Neuronal stem cell (in vitro differentiated cells): ENCODE measurements at regions not wholly inside any gene's neighbourhood (a gene's known extent, or its start where the extent isn't known, plus 50 kb on each side); places are given as distances from the start of the nearest gene placed in this dataset.
A peak's percentile ranks its signal among the peaks of the same experiment; 100 is the strongest.

Experiments
- DNase-seq: peaks from one replicate; pipeline ENCODE4 v3.0.0-alpha.2; 2013; ENCODE audit warnings: low spot score
- H2AFZ ChIP-seq: one replicate; pipeline ENCODE4 v1.6.1; 2013; ENCODE audit warnings: mild to moderate bottlenecking, low read length, inconsistent platforms
- H2AK5ac ChIP-seq: 2 replicates; pipeline ENCODE4 v1.6.1; 2013; ENCODE audit warnings: low read depth, mild to moderate bottlenecking, inconsistent platforms, low read length, moderate library complexity, mixed read lengths
- H2BK120ac ChIP-seq: 2 replicates; pipeline ENCODE4 v1.6.1; 2013; ENCODE audit warnings: low read depth, mild to moderate bottlenecking, inconsistent platforms, low read length, moderate library complexity, mixed read lengths
- H2BK12ac ChIP-seq: one replicate; pipeline ENCODE4 v1.6.1; 2013; ENCODE audit warnings: low read length, inconsistent platforms
- H2BK15ac ChIP-seq: 2 replicates; pipeline ENCODE4 v1.6.1; 2013; ENCODE audit warnings: mild to moderate bottlenecking, low read length, inconsistent platforms, mixed read lengths
- H2BK5ac ChIP-seq: one replicate; pipeline ENCODE4 v1.6.1; 2013; ENCODE audit warnings: inconsistent platforms, mild to moderate bottlenecking, low read length, moderate library complexity
- H3K14ac ChIP-seq: one replicate; pipeline ENCODE4 v1.6.1; 2013; ENCODE audit warnings: low read length, inconsistent platforms
- H3K18ac ChIP-seq: 2 replicates; pipeline ENCODE4 v1.6.1; 2013; ENCODE audit warnings: low read length, inconsistent platforms
- H3K23ac ChIP-seq: 2 replicates; pipeline ENCODE4 v1.6.1; 2013; ENCODE audit warnings: low read depth, mild to moderate bottlenecking, mixed read lengths, low read length, inconsistent platforms; ENCODE audit not compliant: poor library complexity
- H3K27ac ChIP-seq: replicated peaks from 3 replicates; pipeline ENCODE4 v1.5.1; 2013; ENCODE audit warnings: low read length, inconsistent platforms
- H3K27me3 ChIP-seq, 3 experiments: 2 replicates each; pipeline ENCODE4 v1.6.1; 2013; ENCODE audit warnings: low read length in 3 of 3, mild to moderate bottlenecking in 2 of 3, inconsistent platforms in 1 of 3, low read depth in 1 of 3, mixed read lengths in 1 of 3, moderate library complexity in 1 of 3; ENCODE audit not compliant: control insufficient read depth in 3 of 3, insufficient read depth in 3 of 3
- H3K36me3 ChIP-seq, 2 donors: replicated peaks in 1 of 2; 2 replicates each; pipeline ENCODE4 v1.6.1; 2013; ENCODE audit warnings: low read length in 2 of 2; ENCODE audit not compliant: control insufficient read depth in 2 of 2, insufficient read depth in 2 of 2
- H3K4ac ChIP-seq: 2 replicates; pipeline ENCODE4 v1.6.1; 2013; ENCODE audit warnings: inconsistent platforms, mild to moderate bottlenecking, low read length, moderate library complexity
- H3K4me1 ChIP-seq, 2 donors: 1 replicate in 1 of 2; 2 replicates in 1 of 2; pipeline ENCODE4 v1.6.1; 2013; ENCODE audit warnings: low read length in 2 of 2, low read depth in 1 of 2; ENCODE audit not compliant: control insufficient read depth in 2 of 2, insufficient read depth in 1 of 2
- H3K4me2 ChIP-seq: one replicate; pipeline ENCODE4 v1.6.1; 2013; ENCODE audit warnings: mild to moderate bottlenecking, low read length, inconsistent platforms; ENCODE audit not compliant: insufficient read depth, poor library complexity, severe bottlenecking
- H3K4me3 ChIP-seq, 2 donors: 2 replicates each; pipeline ENCODE4 v1.5.1; 2013; ENCODE audit warnings: low read length in 2 of 2, mild to moderate bottlenecking in 2 of 2, inconsistent platforms in 1 of 2, moderate library complexity in 1 of 2
- H3K79me1 ChIP-seq: one replicate; pipeline ENCODE4 v1.6.1; 2013; ENCODE audit warnings: low read depth, mild to moderate bottlenecking, inconsistent platforms, low read length, moderate library complexity
- H3K9ac ChIP-seq: one replicate; pipeline ENCODE4 v1.6.1; 2013; ENCODE audit warnings: mild to moderate bottlenecking, low read depth, low read length, inconsistent platforms; ENCODE audit not compliant: poor library complexity
- H3K9me3 ChIP-seq, 2 donors: replicated peaks in 1 of 2; 2 replicates each; pipeline versions ENCODE3 to v1.6.1; 2013; ENCODE audit warnings: low read length in 2 of 2, mild to moderate bottlenecking in 2 of 2, inconsistent platforms in 1 of 2, low read depth in 1 of 2, mixed read lengths in 1 of 2, moderate library complexity in 1 of 2; ENCODE audit not compliant: control insufficient read depth in 2 of 2, insufficient read depth in 1 of 2
- H4K8ac ChIP-seq: one replicate; pipeline ENCODE4 v1.6.1; 2013; ENCODE audit warnings: low read depth, mild to moderate bottlenecking, inconsistent platforms, low read length, moderate library complexity
- H4K91ac ChIP-seq: one replicate; pipeline ENCODE4 v1.6.1; 2013; ENCODE audit warnings: low read length, low read depth, mild to moderate bottlenecking, inconsistent platforms; ENCODE audit not compliant: poor library complexity
- WGBS, 2 donors: extraction: QIAGEN DNeasy Blood & Tissue Kit; methylation state at CpG; one replicate each; pipeline ENCODE4 v1.1.7; 2013; ENCODE audit warnings: missing lambda C conversion rate in 2 of 2, mixed read lengths in 1 of 2; ENCODE audit not compliant: insufficient read length in 2 of 2, insufficient replicate concordance in 1 of 2; ENCODE audit errors: extremely low coverage in 2 of 2; 5-methylcytosine and 5-hydroxymethylcytosine counted together

- peak overlapping the region; percentile 85 for H2BK5ac ChIP-seq
- H3K4me2 ChIP-seq, result no peak overlapping the region
- peak overlapping the region; percentile 70 for H2AFZ ChIP-seq
- DNase-seq, result peak; percentile 31
- no peak overlapping the region for H3K9ac ChIP-seq
- peak overlapping the region; percentile 97 for H2BK15ac ChIP-seq
- no peaks in the 10 kb centered on the region for H3K9me3 ChIP-seq
- no peaks in the 10 kb centered on the region for H3K36me3 ChIP-seq
- H2AK5ac ChIP-seq, result peak overlapping the region; percentile 53
- H3K4ac ChIP-seq, result no peak overlapping the region
- H3K4me3 ChIP-seq, result peak overlapping the region in 1 of 2 donors; percentile 23
- H3K23ac ChIP-seq, result no peak overlapping the region
- H2BK120ac ChIP-seq, result peak overlapping the region; percentile 56
- H3K4me1 ChIP-seq, result peaks cover 20 to 32% of the 10 kb centered on the region in 2 donors
- peaks cover 0 to 25% (median 0%) of the 10 kb centered on the region in 3 experiments for H3K27me3 ChIP-seq
- peak overlapping the region; percentile 93 for H3K18ac ChIP-seq
- no CpG with 5 or more reads among the region's 23 CpGs for WGBS, 2 donors
- H4K8ac ChIP-seq, result no peak overlapping the region
- no peaks in the 10 kb centered on the region for H3K79me1 ChIP-seq
- no peak overlapping the region for H4K91ac ChIP-seq
- peak overlapping the region; percentile 75 for H2BK12ac ChIP-seq
- H3K14ac ChIP-seq, result no peak overlapping the region
- H3K27ac ChIP-seq, result peak overlapping the region; percentile 50
Measured at GRCh38 chr11:134532131-134532920, 120.3 kb upstream of the B3GAT1 start.

- peak overlapping the region; percentile 85 for H2BK5ac ChIP-seq
- no CpG with 5 or more reads among the region's 23 CpGs for WGBS, 2 donors
Measured at GRCh38 chr11:134531327-134532130, 119.5 kb upstream of the B3GAT1 start.

DNA sequence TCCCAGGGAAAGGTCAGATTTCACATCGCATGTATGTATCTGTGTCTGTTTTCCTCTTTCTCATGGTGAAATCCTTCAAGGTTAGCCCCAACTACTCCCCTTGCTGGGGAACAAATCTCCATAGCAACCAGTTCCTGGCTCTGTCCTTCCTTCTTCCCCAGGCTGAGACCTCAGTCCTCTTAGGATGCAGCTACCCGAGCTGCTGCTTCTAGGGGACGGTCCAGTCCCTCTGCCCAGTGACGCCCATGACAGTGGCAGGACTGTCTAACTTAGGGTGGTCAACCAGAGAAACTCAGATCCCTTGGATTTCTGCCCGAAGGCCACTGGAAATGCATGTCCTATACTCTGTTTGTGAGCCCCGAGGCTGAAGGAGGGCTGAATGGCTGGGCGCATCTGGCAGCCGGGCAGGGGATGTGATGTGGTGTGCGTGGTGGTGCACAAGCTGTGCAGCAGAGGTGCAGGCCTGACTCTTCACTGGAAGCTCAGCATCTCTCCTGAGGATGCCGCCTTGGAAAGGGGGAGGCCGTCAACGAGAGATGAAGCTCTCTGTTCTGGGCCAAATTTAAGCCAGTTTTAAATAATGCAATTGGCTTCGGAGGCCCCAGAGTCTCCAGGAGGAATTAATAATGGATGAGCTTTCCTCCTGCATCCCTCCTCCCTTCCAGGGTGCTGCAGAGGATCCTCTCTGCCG lies 118.7 kb upstream of the B3GAT1 start:
- Histone ChIP-seq H2AK5ac (peak overlapping the region; percentile 66), H4K91ac (no peak overlapping the region), H3K14ac (no peak overlapping the region), H2BK15ac (peak overlapping the region; percentile 79), H3K9me3 (no peaks in the 10 kb centered on the region), H3K79me1 (no peaks in the 10 kb centered on the region), H2BK12ac (no peak overlapping the region), H3K36me3 (no peaks in the 10 kb centered on the region), H2BK5ac (peak overlapping the region; percentile 85), H4K8ac (no peak overlapping the region), H3K4me3 (no peak overlapping the region), H3K9ac (peak overlapping the region; percentile 27), H3K27ac (no peak overlapping the region), H3K4me1 (peaks cover 20 to 32% of the 10 kb centered on the region in 2 donors), H3K27me3 (peaks cover 0 to 22% (median 0%) of the 10 kb centered on the region in 3 experiments), H3K18ac (peak overlapping the region; percentile 92), H2BK120ac (no peak overlapping the region), H3K4me2 (no peak overlapping the region), H3K4ac (no peak overlapping the region), H2AFZ (peak overlapping the region; percentile 59), H3K23ac (peak overlapping the region; percentile 51)
- WGBS, 2 donors, result no CpG with 5 or more reads among the region's 14 CpGs
- no peak for DNase-seq

More at GRCh38 chr11:134531327-134532130, 119.5 kb upstream of the B3GAT1 start:
- Histone ChIP-seq H2BK15ac (peak overlapping the region; percentile 79), H3K4me2 (no peak overlapping the region), H3K23ac (peak overlapping the region; percentile 51), H3K9ac (no peak overlapping the region), H3K27ac (peak overlapping the region; percentile 50), H3K18ac (peak overlapping the region; percentile 89), H3K4me1 (peaks cover 20 to 32% of the 10 kb centered on the region in 2 donors), H2AK5ac (peak overlapping the region; percentile 66), H3K79me1 (no peaks in the 10 kb centered on the region), H4K8ac (no peak overlapping the region), H3K36me3 (no peaks in the 10 kb centered on the region), H4K91ac (no peak overlapping the region), H3K4ac (no peak overlapping the region), H3K14ac (no peak overlapping the region), H2AFZ (peak overlapping the region; percentile 70), H3K4me3 (no peak overlapping the region), H3K9me3 (no peaks in the 10 kb centered on the region), H3K27me3 (peaks cover 0 to 27% (median 0%) of the 10 kb centered on the region in 3 experiments), H2BK12ac (peak overlapping the region; percentile 69), H2BK120ac (no peak overlapping the region)
- DNase-seq, result no peak
